Neuronal stem cell (in vitro differentiated cells): ENCODE measurements at regions not wholly inside any gene's neighbourhood (a gene's known extent, or its start where the extent isn't known, plus 50 kb on each side); places are given as distances from the start of the nearest gene placed in this dataset.

ENCODE experiments used
- DNase-seq: peaks from one replicate; pipeline ENCODE4 v3.0.0-alpha.2; 2013; ENCODE audit warnings: low spot score
- H2AFZ ChIP-seq: one replicate; pipeline ENCODE4 v1.6.1; 2013; ENCODE audit warnings: mild to moderate bottlenecking, low read length, inconsistent platforms
- H2AK5ac ChIP-seq: 2 replicates; pipeline ENCODE4 v1.6.1; 2013; ENCODE audit warnings: low read depth, mild to moderate bottlenecking, inconsistent platforms, low read length, moderate library complexity, mixed read lengths
- H2BK120ac ChIP-seq: 2 replicates; pipeline ENCODE4 v1.6.1; 2013; ENCODE audit warnings: low read depth, mild to moderate bottlenecking, inconsistent platforms, low read length, moderate library complexity, mixed read lengths
- H2BK12ac ChIP-seq: one replicate; pipeline ENCODE4 v1.6.1; 2013; ENCODE audit warnings: low read length, inconsistent platforms
- H2BK15ac ChIP-seq: 2 replicates; pipeline ENCODE4 v1.6.1; 2013; ENCODE audit warnings: mild to moderate bottlenecking, low read length, inconsistent platforms, mixed read lengths
- H2BK5ac ChIP-seq: one replicate; pipeline ENCODE4 v1.6.1; 2013; ENCODE audit warnings: inconsistent platforms, mild to moderate bottlenecking, low read length, moderate library complexity
- H3K14ac ChIP-seq: one replicate; pipeline ENCODE4 v1.6.1; 2013; ENCODE audit warnings: low read length, inconsistent platforms
- H3K18ac ChIP-seq: 2 replicates; pipeline ENCODE4 v1.6.1; 2013; ENCODE audit warnings: low read length, inconsistent platforms
- H3K23ac ChIP-seq: 2 replicates; pipeline ENCODE4 v1.6.1; 2013; ENCODE audit warnings: low read depth, mild to moderate bottlenecking, mixed read lengths, low read length, inconsistent platforms; ENCODE audit not compliant: poor library complexity
- H3K27ac ChIP-seq: replicated peaks from 3 replicates; pipeline ENCODE4 v1.5.1; 2013; ENCODE audit warnings: low read length, inconsistent platforms
- H3K27me3 ChIP-seq, 3 experiments: 2 replicates each; pipeline ENCODE4 v1.6.1; 2013; ENCODE audit warnings: low read length in 3 of 3, mild to moderate bottlenecking in 2 of 3, inconsistent platforms in 1 of 3, low read depth in 1 of 3, mixed read lengths in 1 of 3, moderate library complexity in 1 of 3; ENCODE audit not compliant: control insufficient read depth in 3 of 3, insufficient read depth in 3 of 3
- H3K36me3 ChIP-seq, 2 donors: replicated peaks in 1 of 2; 2 replicates each; pipeline ENCODE4 v1.6.1; 2013; ENCODE audit warnings: low read length in 2 of 2; ENCODE audit not compliant: control insufficient read depth in 2 of 2, insufficient read depth in 2 of 2
- H3K4ac ChIP-seq: 2 replicates; pipeline ENCODE4 v1.6.1; 2013; ENCODE audit warnings: inconsistent platforms, mild to moderate bottlenecking, low read length, moderate library complexity
- H3K4me1 ChIP-seq, 2 donors: 1 replicate in 1 of 2; 2 replicates in 1 of 2; pipeline ENCODE4 v1.6.1; 2013; ENCODE audit warnings: low read length in 2 of 2, low read depth in 1 of 2; ENCODE audit not compliant: control insufficient read depth in 2 of 2, insufficient read depth in 1 of 2
- H3K4me2 ChIP-seq: one replicate; pipeline ENCODE4 v1.6.1; 2013; ENCODE audit warnings: mild to moderate bottlenecking, low read length, inconsistent platforms; ENCODE audit not compliant: insufficient read depth, poor library complexity, severe bottlenecking
- H3K4me3 ChIP-seq, 2 donors: 2 replicates each; pipeline ENCODE4 v1.5.1; 2013; ENCODE audit warnings: low read length in 2 of 2, mild to moderate bottlenecking in 2 of 2, inconsistent platforms in 1 of 2, moderate library complexity in 1 of 2
- H3K79me1 ChIP-seq: one replicate; pipeline ENCODE4 v1.6.1; 2013; ENCODE audit warnings: low read depth, mild to moderate bottlenecking, inconsistent platforms, low read length, moderate library complexity
- H3K9ac ChIP-seq: one replicate; pipeline ENCODE4 v1.6.1; 2013; ENCODE audit warnings: mild to moderate bottlenecking, low read depth, low read length, inconsistent platforms; ENCODE audit not compliant: poor library complexity
- H3K9me3 ChIP-seq, 2 donors: replicated peaks in 1 of 2; 2 replicates each; pipeline versions ENCODE3 to v1.6.1; 2013; ENCODE audit warnings: low read length in 2 of 2, mild to moderate bottlenecking in 2 of 2, inconsistent platforms in 1 of 2, low read depth in 1 of 2, mixed read lengths in 1 of 2, moderate library complexity in 1 of 2; ENCODE audit not compliant: control insufficient read depth in 2 of 2, insufficient read depth in 1 of 2
- H4K8ac ChIP-seq: one replicate; pipeline ENCODE4 v1.6.1; 2013; ENCODE audit warnings: low read depth, mild to moderate bottlenecking, inconsistent platforms, low read length, moderate library complexity
- H4K91ac ChIP-seq: one replicate; pipeline ENCODE4 v1.6.1; 2013; ENCODE audit warnings: low read length, low read depth, mild to moderate bottlenecking, inconsistent platforms; ENCODE audit not compliant: poor library complexity
- WGBS, 2 donors: extraction: QIAGEN DNeasy Blood & Tissue Kit; methylation state at CpG; one replicate each; pipeline ENCODE4 v1.1.7; 2013; ENCODE audit warnings: missing lambda C conversion rate in 2 of 2, mixed read lengths in 1 of 2; ENCODE audit not compliant: insufficient read length in 2 of 2, insufficient replicate concordance in 1 of 2; ENCODE audit errors: extremely low coverage in 2 of 2; 5-methylcytosine and 5-hydroxymethylcytosine counted together

GRCh38 chr1:243917863-243918565, 68.0 kb upstream of the AKT3 start:
- H3K4me3 ChIP-seq, result peak overlapping the region in 1 of 2 donors; percentile 61

GRCh38 chr1:243917177-243917862, 67.3 kb upstream of the AKT3 start:
- peak; percentile 92 for DNase-seq
- Histone ChIP-seq H3K27ac (peak overlapping the region; percentile 97), H3K9ac (peak overlapping the region; percentile 53), H3K18ac (peak overlapping the region; percentile 97), H2AFZ (peak overlapping the region; percentile 99), H3K36me3 (no peaks in the 10 kb centered on the region), H3K4me3 (peak overlapping the region; percentile 58 to 61), H2BK120ac (no peak overlapping the region), H2BK12ac (no peak overlapping the region), H2BK5ac (no peak overlapping the region), H3K27me3 (peaks cover 0 to 41% (median 0%) of the 10 kb centered on the region in 3 experiments), H3K9me3 (no peaks in the 10 kb centered on the region), H3K79me1 (no peaks in the 10 kb centered on the region), H3K23ac (peak overlapping the region; percentile 45), H3K4me1 (peaks cover 3 to 24% of the 10 kb centered on the region in 2 donors), H2BK15ac (peak overlapping the region; percentile 1), H3K4ac (no peak overlapping the region), H4K91ac (no peak overlapping the region), H3K4me2 (peak overlapping the region; percentile 59), H2AK5ac (no peak overlapping the region), H3K14ac (no peak overlapping the region), H4K8ac (no peak overlapping the region)
- no CpG with 5 or more reads among the region's 58 CpGs for WGBS, 2 donors

More at GRCh38 chr1:243917863-243918565, 68.0 kb upstream of the AKT3 start:
- H3K79me1 ChIP-seq, result no peaks in the 10 kb centered on the region
- peaks cover 0 to 38% (median 0%) of the 10 kb centered on the region in 3 experiments for H3K27me3 ChIP-seq
- no peak overlapping the region for H2AK5ac ChIP-seq
- H4K91ac ChIP-seq, result no peak overlapping the region
- H3K9ac ChIP-seq, result peak overlapping the region; percentile 64
- peak overlapping the region; percentile 97 for H3K27ac ChIP-seq
- H3K9me3 ChIP-seq, result no peaks in the 10 kb centered on the region
- peaks cover 3 to 24% of the 10 kb centered on the region in 2 donors for H3K4me1 ChIP-seq
- H2BK12ac ChIP-seq, result peak overlapping the region; percentile 34
- peak overlapping the region; percentile 59 for H3K4me2 ChIP-seq
- peak overlapping the region; percentile 83 for H2BK5ac ChIP-seq
- no CpG with 5 or more reads among the region's 10 CpGs for WGBS, 2 donors
- peak overlapping the region; percentile 29 for H2BK120ac ChIP-seq
- peak overlapping the region; percentile 30 for H3K4ac ChIP-seq
- H3K36me3 ChIP-seq, result no peaks in the 10 kb centered on the region
- H4K8ac ChIP-seq, result no peak overlapping the region
- H2BK15ac ChIP-seq, result no peak overlapping the region
- H2AFZ ChIP-seq, result peak overlapping the region; percentile 99
- no peak overlapping the region for H3K23ac ChIP-seq
- DNase-seq, result no peak
- no peak overlapping the region for H3K14ac ChIP-seq
- H3K18ac ChIP-seq, result peak overlapping the region; percentile 92

- H3K27me3 ChIP-seq, result peaks cover 0 to 41% (median 0%) of the 10 kb centered on the region in 3 experiments
Observed at GRCh38 chr1:243916160-243916559, 66.1 kb upstream of the AKT3 start.

GRCh38 chr1:243912347-243912746, 62.3 kb upstream of the AKT3 start:
- no peak overlapping the region for H2BK12ac ChIP-seq
- WGBS, 2 donors, result no CpG with 5 or more reads among the region's 2 CpGs

More at GRCh38 chr1:243916160-243916559, 66.1 kb upstream of the AKT3 start:
- Histone ChIP-seq H3K14ac (no peak overlapping the region), H4K8ac (no peak overlapping the region), H2BK120ac (no peak overlapping the region), H3K23ac (no peak overlapping the region), H3K4me1 (peaks cover 3 to 17% of the 10 kb centered on the region in 2 donors), H3K9me3 (no peaks in the 10 kb centered on the region), H3K18ac (no peak overlapping the region), H3K27ac (peak overlapping the region; percentile 97), H3K36me3 (no peaks in the 10 kb centered on the region), H3K4ac (no peak overlapping the region), H2AK5ac (no peak overlapping the region), H3K4me3 (no peak overlapping the region), H2BK15ac (no peak overlapping the region), H3K4me2 (no peak overlapping the region), H3K9ac (no peak overlapping the region), H2BK12ac (no peak overlapping the region), H4K91ac (no peak overlapping the region), H3K79me1 (no peaks in the 10 kb centered on the region), H2AFZ (no peak overlapping the region), H2BK5ac (no peak overlapping the region)
- no peak for DNase-seq
- no CpG with 5 or more reads among the region's 4 CpGs for WGBS, 2 donors

More at GRCh38 chr1:243912347-243912746, 62.3 kb upstream of the AKT3 start:
- Histone ChIP-seq H4K91ac (no peak overlapping the region), H2BK120ac (no peak overlapping the region), H3K9ac (no peak overlapping the region), H3K4me2 (no peak overlapping the region), H3K4ac (no peak overlapping the region), H3K4me3 (no peak overlapping the region), H4K8ac (no peak overlapping the region), H3K27ac (no peak overlapping the region), H2AK5ac (no peak overlapping the region), H3K23ac (no peak overlapping the region), H2BK15ac (no peak overlapping the region), H3K4me1 (peaks cover 0 to 8% of the 10 kb centered on the region in 2 donors), H3K27me3 (peaks cover 0 to 36% (median 0%) of the 10 kb centered on the region in 3 experiments), H3K36me3 (no peaks in the 10 kb centered on the region), H3K9me3 (no peaks in the 10 kb centered on the region), H3K14ac (no peak overlapping the region), H2AFZ (no peak overlapping the region), H3K79me1 (no peaks in the 10 kb centered on the region), H3K18ac (no peak overlapping the region), H2BK5ac (no peak overlapping the region)
- no peak for DNase-seq
